GM18502 (cell line): ENCODE measurements at regions not wholly inside any gene's neighbourhood (a gene's known extent, or its start where the extent isn't known, plus 50 kb on each side); places are given as distances from the start of the nearest gene placed in this dataset.
"Not testable (repeated sequence)": the region's sequence is repeated elsewhere in the genome, so short reads cannot be mapped to it uniquely, and the experiment has no call there.

Source experiments
- ATAC-seq: cut with Tn5 transposase; IDR thresholded peaks from one replicate; pipeline ENCODE4 v1.9.1; 2021; ENCODE audit warnings: mild to moderate bottlenecking; ENCODE audit not compliant: unreplicated experiment, poor library complexity

GRCh38 chr13:100787899-100788298, 113.3 kb upstream of the TMTC4 start:
- ATAC-seq: no peak

GRCh38 chr13:100776686-100777085, 102.1 kb upstream of the TMTC4 start:
- not testable (repeated sequence) for ATAC-seq

- ATAC-seq: no peak
These were observed 99.5 kb upstream of the TMTC4 start for GRCh38 chr13:100773923-100774663.

GRCh38 chr13:100773429-100773828, 98.8 kb upstream of the TMTC4 start:
- no peak for ATAC-seq

GRCh38 chr13:100767192-100767591, 92.6 kb upstream of the TMTC4 start:
- ATAC-seq: no peak

GRCh38 chr13:100766570-100766969, 92.0 kb upstream of the TMTC4 start:
- ATAC-seq: not testable (repeated sequence)

GRCh38 chr13:100764937-100765336, 90.3 kb upstream of the TMTC4 start:
- ATAC-seq: no peak

GRCh38 chr13:100762126-100762525, 87.5 kb upstream of the TMTC4 start:
- not testable (repeated sequence) for ATAC-seq

GRCh38 chr13:100755891-100756290, 81.3 kb upstream of the TMTC4 start:
- ATAC-seq: no peak

GRCh38 chr13:100754459-100754858, 79.9 kb upstream of the TMTC4 start:
- ATAC-seq: no peak

- no peak for ATAC-seq
These were observed 78.8 kb upstream of the TMTC4 start for GRCh38 chr13:100753376-100753775.

GRCh38 chr13:100751826-100752225, 77.2 kb upstream of the TMTC4 start:
- no peak for ATAC-seq

- no peak for ATAC-seq
These were observed 72.5 kb upstream of the TMTC4 start for GRCh38 chr13:100746953-100747683.

GRCh38 chr13:100738176-100738855, 63.7 kb upstream of the TMTC4 start:
- no peak for ATAC-seq

GRCh38 chr13:100735494-100735893, 60.9 kb upstream of the TMTC4 start:
- no peak for ATAC-seq

- no peak for ATAC-seq
These were observed 59.7 kb upstream of the TMTC4 start for GRCh38 chr13:100734194-100734720.

- no peak for ATAC-seq
These were observed 58.7 kb upstream of the TMTC4 start for GRCh38 chr13:100733261-100733660.

GRCh38 chr13:100728201-100728600, 53.6 kb upstream of the TMTC4 start:
- ATAC-seq: no peak

- no peak for ATAC-seq
These were observed 50.9 kb upstream of the TMTC4 start for GRCh38 chr13:100725472-100725871.

GRCh38 chr13:100724568-100724967, 50.0 kb upstream of the TMTC4 start:
- ATAC-seq: no peak
